ENCODE measurements at regions not wholly inside any gene's neighbourhood (a gene's known extent, or its start where the extent isn't known, plus 50 kb on each side); places are given as distances from the start of the nearest gene placed in this dataset.

DNA sequence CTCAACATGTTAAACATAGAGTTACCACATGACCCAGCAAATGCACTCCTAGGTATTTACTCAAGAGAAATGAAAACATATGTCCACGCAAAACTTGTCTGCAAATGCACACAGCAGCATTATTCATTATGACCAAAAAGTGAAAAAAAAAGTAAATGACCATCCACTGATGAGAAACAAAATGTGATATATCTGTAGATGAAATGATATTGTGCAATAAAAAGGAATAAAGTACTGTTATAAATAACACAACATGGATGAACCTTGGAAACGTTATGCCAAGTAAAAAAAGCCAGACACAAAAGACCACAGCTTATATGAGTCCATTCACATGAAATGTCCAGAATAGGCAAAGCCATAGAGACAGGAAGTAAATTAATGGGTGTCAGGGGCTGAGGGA is 61.4 kb upstream of the SKAP2 start:
- TF ChIP-seq, protein P1, sequence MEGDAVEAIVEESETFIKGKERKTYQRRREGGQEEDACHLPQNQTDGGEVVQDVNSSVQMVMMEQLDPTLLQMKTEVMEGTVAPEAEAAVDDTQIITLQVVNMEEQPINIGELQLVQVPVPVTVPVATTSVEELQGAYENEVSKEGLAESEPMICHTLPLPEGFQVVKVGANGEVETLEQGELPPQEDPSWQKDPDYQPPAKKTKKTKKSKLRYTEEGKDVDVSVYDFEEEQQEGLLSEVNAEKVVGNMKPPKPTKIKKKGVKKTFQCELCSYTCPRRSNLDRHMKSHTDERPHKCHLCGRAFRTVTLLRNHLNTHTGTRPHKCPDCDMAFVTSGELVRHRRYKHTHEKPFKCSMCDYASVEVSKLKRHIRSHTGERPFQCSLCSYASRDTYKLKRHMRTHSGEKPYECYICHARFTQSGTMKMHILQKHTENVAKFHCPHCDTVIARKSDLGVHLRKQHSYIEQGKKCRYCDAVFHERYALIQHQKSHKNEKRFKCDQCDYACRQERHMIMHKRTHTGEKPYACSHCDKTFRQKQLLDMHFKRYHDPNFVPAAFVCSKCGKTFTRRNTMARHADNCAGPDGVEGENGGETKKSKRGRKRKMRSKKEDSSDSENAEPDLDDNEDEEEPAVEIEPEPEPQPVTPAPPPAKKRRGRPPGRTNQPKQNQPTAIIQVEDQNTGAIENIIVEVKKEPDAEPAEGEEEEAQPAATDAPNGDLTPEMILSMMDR (conservative IDR thresholded peaks at IDR 0.05; ENCODE audit: low read depth, low read length), result no peak

DNA sequence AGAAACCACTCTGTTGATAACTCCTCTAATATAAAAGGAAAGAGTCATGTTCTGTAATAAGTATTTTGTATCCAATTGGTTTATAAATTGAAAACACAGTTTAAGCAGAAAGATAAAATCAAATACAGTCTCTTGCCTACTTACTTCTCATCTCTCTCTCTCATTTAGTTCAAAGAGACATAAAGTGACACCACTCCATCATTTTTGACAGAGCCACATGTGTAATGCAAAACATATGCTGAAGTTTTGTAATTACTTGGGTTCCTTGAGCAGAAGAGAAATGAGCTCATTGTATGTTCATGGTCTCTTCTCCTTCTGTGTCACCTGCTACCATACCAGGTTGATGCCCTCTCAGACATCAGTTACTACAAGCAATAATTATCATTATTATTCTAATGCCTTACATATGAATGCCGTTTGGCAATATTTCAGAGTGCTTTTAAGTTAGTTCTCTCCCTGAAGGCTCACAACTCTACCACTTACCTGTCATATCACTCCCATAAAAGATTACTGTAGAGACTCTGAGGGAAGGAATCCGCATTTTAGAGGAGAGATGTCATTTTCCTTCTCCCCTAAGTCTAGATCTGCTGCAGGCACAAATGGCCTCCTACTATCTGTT is 59.9 kb upstream of the SKAP2 start:
- no peak for DNase-seq (ENCODE audit: low read depth)
- TF ChIP-seq, protein P1 (conservative IDR thresholded peaks at IDR 0.05; ENCODE audit: low read depth, low read length), result no peak
- H3K4me3 ChIP-seq (ENCODE audit: low read depth, low read length), result no peak overlapping the region

More for the DNA sequence above, 61.4 kb upstream of the SKAP2 start:
- H3K4me3 ChIP-seq (ENCODE audit: low read depth, low read length), result no peak overlapping the region
- no peak for DNase-seq (ENCODE audit: low read depth)

DNA sequence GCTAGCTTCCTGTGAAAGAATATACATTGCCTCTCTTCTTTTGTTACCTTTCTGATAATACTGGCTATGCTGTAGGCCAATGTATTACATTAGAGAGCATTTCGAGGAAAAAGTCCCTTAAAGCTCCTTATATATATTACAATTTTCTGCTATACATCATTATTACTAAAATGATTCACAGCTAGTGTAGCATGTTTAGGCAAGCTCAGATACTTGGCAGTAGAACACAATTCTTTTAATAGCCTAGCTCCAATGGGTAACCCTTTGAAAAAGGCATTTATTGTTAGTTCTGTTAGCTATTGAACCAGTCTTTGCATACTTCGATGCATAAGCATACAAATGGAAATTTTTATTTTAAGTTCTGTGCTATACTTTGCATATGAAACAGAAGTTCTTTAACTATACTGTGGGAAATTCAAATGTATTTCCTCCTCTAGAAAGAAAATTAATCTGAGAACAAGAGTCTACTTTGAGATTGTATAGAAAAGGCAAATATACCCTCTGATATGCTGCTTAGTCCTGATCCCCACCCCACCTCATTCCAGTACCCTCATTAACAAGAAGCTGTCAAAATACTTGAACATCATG is 55.6 kb upstream of the SKAP2 start:
- no peak overlapping the region for H3K4me3 ChIP-seq (ENCODE audit: low read depth, low read length)
- DNase-seq (ENCODE audit: low read depth), result no peak

DNA sequence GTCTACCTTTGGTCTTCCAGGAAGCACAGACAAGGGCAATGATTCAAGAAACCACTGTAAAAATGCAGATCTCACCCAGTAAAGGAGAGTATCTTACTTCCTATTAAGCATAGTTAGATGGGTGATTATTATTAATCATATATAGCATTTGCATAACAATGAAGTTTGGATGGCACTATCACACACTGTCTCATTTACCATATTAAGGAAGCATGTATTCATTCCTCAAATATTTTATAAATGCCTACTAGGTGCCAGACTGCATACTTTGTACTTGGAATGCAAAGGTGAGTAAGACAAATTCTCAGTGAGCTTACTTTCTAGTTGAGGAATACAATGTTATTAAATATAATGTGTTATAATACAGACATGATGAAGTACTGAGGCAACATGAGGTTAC is 53.9 kb upstream of the SKAP2 start:
- TF ChIP-seq, protein P1 (conservative IDR thresholded peaks at IDR 0.05; ENCODE audit: low read depth, low read length), result no peak
- no peak overlapping the region for H3K4me3 ChIP-seq (ENCODE audit: low read depth, low read length)
- no peak for DNase-seq (ENCODE audit: low read depth)

More for the DNA sequence above, 55.6 kb upstream of the SKAP2 start:
- TF ChIP-seq, protein P1 (conservative IDR thresholded peaks at IDR 0.05; ENCODE audit: low read depth, low read length), result no peak

DNA sequence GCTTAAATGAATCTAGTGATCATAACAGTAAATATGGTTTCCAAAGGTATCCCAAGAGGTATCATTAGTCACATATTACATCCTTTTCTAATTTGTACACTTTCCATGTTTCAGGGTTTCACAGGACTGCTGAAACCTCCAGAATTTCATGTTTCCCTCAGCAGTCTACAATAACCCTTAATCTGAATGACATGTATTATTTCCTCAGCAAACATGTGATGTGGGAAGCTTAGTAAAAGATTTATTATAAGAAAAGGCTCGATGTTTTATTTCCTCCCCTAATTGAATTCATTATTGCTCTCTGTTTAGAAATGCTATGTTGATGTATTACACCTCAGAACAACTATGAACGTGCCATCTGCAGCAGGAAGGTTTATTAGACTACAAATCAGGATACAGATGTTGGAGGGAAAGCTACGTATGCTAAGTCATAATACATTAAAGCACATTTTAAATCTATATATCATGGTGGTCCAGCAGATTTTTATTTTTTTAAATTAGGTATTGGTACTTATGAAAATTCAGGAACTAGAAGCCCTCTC is 52.5 kb upstream of the SKAP2 start:
- no peak overlapping the region for H3K4me3 ChIP-seq (ENCODE audit: low read depth, low read length)
- TF ChIP-seq, protein P1 (conservative IDR thresholded peaks at IDR 0.05; ENCODE audit: low read depth, low read length), result no peak
- DNase-seq (ENCODE audit: low read depth), result no peak

DNA sequence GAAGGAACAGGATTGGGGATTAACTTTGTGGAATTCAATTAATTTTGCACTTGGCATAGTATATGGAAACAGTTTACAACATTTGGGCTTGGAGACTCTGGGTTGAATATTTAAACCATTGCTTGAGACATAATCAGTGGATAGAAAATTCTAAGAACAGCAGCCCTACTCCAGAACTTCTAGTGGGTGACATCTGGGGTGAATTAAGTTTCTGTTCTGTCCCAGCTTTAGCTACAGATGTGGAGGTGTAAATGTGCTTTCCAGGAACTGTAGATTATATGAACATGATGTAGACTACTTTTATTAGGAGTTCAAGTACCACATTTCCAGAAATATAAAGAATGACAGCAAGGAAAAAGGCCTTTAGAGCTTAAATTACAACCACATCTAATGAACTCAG is 51.9 kb upstream of the SKAP2 start:
- no peak for DNase-seq (ENCODE audit: low read depth)
- TF ChIP-seq, protein P1 (conservative IDR thresholded peaks at IDR 0.05; ENCODE audit: low read depth, low read length), result no peak
- H3K4me3 ChIP-seq (ENCODE audit: low read depth, low read length), result no peak overlapping the region

All from choroid plexus epithelial cell (primary cell).